NCI-H187 treated with DMSO at 0.1 percent for 48 hours (cell line): ENCODE measurements at regions not wholly inside any gene's neighbourhood (a gene's known extent, or its start where the extent isn't known, plus 50 kb on each side); places are given as distances from the start of the nearest gene placed in this dataset.
A peak's percentile ranks its signal among the peaks of the same experiment; 100 is the strongest.
"Not testable (repeated sequence)": the region's sequence is repeated elsewhere in the genome, so short reads cannot be mapped to it uniquely, and the experiment has no call there.

Experiments
- DNase-seq: peaks from one replicate; lab custom pipeline; 2025; lab: John Stamatoyannopoulos, UW

GRCh38 chr12:58310809-58311622 is 369.6 kb downstream of the ATP23 start:
- DNase-seq, result no peak

DNA sequence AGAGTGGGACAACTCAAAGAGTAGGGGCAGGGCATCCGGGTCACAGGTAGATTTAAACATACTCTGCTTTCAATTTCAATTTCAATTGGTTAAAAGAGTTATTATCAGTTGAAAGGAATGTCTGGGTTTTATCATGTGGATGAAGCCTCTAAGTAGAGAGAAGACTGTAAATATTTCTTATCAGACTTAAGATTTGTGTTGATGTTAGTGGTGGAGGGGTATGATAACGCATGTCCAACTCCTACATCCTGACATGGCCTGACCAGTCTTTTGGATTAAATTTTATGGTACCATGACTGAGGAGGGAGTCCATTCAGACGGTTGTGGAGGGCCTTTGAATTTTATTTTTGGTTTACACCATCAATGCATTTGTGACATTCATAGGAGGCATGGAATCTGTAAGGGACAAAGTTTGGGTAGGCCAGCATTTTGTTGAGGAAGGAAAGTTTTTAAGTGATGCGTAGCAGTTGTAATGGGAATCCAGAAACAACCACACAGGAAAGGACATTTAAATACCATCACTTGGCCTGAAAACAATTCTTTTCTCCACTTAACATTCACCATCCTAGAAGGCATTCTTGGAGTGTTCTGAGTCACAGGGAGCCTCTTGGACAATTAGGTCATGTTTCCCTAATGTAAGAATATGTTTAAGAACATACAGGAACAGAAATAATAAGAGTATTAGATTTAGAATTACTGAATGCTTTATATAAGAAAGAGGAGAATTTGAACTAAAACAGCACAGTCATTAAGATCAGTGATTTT is 371.9 kb downstream of the ATP23 start:
- DNase-seq, result no peak

DNA sequence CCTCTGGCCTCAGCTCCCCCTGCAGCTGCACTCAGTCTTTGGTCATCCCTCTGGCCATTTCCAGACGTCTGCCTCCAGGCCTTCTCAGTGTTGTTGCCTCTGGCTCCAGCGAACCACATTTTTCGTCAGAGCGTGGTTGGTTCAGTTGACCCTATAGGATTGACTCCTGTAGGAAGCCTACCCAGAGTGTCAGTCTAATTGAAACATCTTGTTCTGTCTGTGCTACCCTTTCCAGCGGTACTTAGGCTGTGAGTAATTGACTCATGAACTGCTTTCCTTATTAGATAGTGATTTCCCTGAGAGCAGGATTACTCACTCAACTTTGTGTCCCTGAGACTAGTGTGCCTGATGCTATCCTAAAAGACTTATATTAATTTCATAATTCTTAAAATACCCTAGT is 373.2 kb downstream of the ATP23 start:
- DNase-seq, result no peak

DNA sequence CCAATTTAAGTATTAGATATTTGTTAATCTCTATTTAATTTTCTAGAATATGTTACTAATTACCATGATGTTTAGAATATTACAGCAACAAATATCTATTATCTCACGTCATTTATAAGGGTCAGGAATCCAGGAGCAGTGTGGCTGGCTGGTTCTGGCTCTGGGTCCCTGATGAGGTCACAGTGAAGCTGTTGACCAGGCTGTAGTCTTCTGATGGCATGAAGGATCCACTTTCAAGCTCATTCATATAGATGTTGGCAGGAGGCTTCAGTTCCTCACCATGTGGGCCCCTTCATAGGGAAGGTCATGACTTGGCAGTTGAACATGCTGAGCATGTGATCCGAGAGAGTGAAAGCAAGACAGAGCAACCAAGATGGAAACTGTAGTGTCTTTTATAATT is 375.6 kb downstream of the ATP23 start:
- DNase-seq, result no peak

DNA sequence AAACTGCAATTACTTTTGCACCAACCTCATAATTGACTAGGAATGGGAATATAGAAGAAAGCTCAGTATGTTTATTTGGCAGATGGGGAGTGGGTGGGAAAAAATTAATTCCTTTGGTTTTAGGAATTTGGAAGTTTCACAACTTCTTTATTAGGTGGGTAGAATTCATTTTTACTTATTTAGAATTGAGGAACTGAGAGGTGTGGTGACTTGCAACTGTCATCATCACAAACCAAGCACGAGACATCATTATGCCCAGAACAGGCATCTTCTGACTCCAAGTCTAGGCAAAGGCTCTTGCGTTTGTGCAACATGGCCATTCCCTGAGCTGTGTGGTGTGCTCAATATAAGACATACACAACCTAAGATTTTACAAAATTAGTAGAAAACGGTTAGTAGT is 380.0 kb downstream of the ATP23 start:
- DNase-seq, result no peak

DNA sequence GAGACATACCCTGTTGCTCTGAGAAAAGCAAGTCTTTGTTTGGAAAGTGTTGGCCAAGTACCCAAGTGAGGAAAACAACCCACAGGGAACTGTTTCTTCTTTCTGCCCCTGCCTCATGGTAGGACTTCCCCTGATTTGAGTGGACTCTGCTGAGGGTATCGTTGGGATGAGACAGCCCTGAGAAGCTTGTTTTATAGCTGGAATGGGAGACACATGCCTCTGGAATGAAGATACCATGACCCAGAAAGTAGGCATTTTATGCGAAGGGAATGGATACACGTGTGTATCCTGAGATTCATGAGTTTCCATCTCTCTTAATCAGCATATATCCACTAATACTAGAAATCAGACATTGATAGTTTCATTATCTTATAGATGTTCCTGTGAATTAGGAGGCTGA is 382.3 kb downstream of the ATP23 start:
- DNase-seq, result no peak

GRCh38 chr12:58325561-58325960 is 384.2 kb downstream of the ATP23 start:
- no peak for DNase-seq

DNA sequence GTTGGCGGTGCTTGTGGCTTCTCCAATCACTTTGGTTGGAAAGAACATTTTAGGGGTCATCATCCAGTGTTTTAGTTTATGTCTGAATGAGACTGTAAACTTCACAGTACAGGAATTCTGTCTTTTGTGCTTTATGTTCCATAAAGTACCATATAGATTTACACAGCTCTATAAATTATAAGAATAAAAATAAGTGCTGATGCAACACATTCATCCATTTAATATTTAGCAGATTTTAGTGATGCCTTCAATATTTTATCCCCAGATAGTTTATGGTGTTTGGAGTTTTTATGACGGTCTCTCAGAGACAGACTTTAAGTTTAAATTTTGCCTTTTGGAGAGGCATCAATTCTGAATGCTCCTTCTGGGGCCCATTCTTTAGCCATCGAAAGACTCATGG is 385.2 kb downstream of the ATP23 start:
- DNase-seq, result no peak

DNA sequence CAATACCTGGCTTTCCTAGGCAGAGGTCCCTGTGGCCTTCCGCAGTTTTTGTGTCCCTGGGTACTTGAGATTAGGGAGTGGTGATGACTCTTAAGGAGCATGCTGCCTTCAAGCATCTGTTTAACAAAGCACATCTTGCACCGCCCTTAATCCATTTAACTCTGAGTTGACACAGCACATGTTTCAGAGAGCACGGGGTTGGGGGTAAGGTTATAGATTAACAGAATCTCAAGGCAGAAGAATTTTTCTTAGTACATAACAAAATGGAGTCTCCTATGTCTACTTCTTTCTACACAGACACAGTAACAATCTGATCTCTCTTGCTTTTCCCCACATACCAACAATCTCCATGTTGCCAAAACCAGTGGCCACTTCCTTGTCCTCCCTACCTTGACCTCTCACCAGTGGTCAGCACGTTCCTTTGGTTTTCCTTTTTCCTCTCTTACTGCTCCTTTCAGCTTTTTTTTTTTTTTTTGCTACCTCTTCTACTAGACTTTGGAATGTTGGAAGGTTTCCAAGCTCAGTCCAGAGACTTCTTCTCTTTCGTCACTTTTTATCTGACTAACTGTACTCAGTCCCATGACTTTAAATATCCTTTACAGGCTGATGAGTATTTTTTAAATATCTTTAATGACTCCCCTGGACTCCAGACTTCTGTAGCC is 395.3 kb downstream of the ATP23 start:
- DNase-seq, result not testable (repeated sequence)

DNA sequence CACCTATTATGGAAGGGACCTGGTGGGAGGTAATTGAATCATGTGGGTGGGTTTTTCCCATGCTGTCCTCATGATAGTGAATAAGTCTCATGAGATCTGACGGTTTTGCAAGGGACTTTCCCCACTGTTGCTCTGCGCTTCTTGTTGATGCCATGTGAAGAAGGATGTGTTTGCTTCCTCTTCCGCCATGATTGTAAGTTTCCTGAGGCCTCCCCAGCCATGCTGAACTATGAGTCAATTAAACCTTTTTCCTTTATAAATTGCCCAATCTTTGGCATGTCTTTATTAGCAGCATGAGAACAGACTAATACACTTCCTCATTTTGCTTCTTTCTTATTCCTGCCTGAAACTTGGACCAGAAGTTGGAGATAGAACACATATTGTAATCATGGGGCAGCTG is 396.2 kb downstream of the ATP23 start:
- not testable (repeated sequence) for DNase-seq

DNA sequence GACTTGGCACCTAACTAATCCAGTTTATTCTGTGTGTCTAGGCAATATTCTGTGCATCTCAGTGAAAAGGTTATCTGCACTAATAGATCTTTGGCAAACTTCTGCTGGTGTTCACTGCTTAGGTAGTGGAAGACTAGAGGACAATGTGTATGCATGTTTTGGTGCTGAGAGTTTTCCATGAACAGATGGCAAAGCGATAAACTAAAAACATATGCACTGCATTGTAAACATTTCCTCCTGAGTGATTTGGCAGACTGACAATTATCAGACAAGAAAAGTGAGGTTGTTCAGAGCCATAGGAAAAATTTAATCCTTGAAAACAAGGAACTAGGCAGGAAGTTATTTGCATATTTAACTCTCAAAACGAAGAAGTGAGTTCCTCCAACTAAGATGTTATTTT is 400.4 kb downstream of the ATP23 start:
- no peak for DNase-seq

- no peak for DNase-seq
Measured at GRCh38 chr12:58342736-58343135, 401.4 kb downstream of the ATP23 start.

GRCh38 chr12:58346032-58346632 is 404.8 kb downstream of the ATP23 start:
- peak; percentile 31 for DNase-seq

GRCh38 chr12:58347188-58347587 is 405.8 kb downstream of the ATP23 start:
- DNase-seq, result no peak

DNA sequence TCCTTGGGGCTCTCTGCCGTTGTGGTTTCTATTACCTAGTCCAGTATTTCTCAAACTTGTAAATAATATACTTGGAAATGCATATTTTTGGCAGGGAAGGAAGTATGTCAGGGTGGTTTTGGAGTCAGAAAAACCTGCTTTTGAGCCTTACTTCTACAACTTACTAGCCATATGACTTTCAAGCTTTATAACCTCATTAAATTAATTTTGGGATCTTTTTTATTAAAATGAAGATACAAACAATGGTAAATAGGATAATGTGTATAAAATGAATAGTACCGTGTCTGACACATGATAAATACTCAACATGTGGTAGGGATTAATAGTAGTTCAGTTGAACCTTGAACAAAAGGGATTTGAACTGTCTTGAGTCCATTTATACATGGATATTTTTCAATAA is 406.3 kb downstream of the ATP23 start:
- DNase-seq, result no peak

- no peak for DNase-seq
Measured at GRCh38 chr12:58349161-58349560, 407.8 kb downstream of the ATP23 start.

DNA sequence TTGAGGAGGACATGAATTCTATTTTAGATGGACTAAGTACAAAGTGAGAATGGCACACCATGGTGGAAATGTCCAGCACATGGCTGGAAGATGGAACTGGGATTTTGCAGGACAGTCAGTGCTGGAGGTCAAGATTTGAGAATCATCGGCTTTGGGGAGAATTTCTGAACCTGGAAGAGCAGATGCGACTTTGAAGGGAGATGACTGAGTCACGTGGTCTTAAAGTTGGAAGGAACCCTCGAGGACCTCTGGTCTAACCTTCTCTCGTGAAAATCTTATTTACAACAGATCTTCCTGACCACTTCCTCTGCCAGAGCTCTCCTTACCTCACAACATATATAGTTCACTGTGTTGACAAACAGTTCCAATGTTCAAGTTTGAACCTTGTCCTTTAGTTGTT is 415.4 kb downstream of the ATP23 start:
- DNase-seq, result no peak

GRCh38 chr12:58357511-58357910 is 416.1 kb downstream of the ATP23 start:
- no peak for DNase-seq

- DNase-seq, result no peak
Measured at GRCh38 chr12:58358369-58358768, 417.0 kb downstream of the ATP23 start.

GRCh38 chr12:58359084-58359483 is 417.7 kb downstream of the ATP23 start:
- DNase-seq, result no peak

DNA sequence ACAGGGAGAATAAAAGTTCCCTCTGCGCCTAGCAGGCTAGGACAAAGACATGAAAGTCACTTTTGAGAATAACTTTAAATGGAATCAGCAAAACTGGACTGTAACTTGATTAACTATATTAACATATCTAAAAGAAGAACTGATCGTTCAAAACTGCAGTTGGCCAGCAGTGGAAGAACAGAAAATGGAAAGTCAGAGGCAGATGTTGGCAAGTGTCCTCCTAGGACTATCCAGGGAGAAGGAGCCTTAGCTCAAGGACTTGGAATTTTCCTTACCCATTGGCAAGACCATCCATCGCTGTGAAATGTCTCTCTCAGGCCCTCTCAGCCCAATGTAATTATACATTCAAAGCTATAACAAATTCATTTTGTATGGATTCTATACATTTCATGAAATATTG is 419.7 kb downstream of the ATP23 start:
- no peak for DNase-seq

GRCh38 chr12:58363971-58364370 is 422.6 kb downstream of the ATP23 start:
- no peak for DNase-seq
